Heart left ventricle (tissue), 16 donors: ENCODE measurements at regions not wholly inside any gene's neighbourhood (a gene's known extent, or its start where the extent isn't known, plus 50 kb on each side); places are given as distances from the start of the nearest gene placed in this dataset.

ENCODE experiments used
- ATAC-seq, 4 donors: fragments of 200-7000 bp; cut with Tn5 transposase; one replicate each; pipeline ENCODE4 v1.9.1; 2020 to 2022; ENCODE audit warnings: moderate library complexity in 4 of 4, mild to moderate bottlenecking in 3 of 4, moderate number of reproducible peaks in 1 of 4
- DNase-seq, 5 donors: peaks; one replicate each; pipeline ENCODE4 v3.0.0-alpha.2; 2020
- H3K27ac ChIP-seq, 12 donors: fragments of 200-600 bp; sonication (generic) in 4 of 12; one replicate each; pipeline versions ENCODE4 v1.5.0 to v1.8.0; 2016 to 2022; ENCODE audit warnings: mild to moderate bottlenecking in 2 of 12
- H3K27me3 ChIP-seq, 9 donors: fragments of 200-600 bp; sonication (generic) in 2 of 9; one replicate each; pipeline versions ENCODE4 v1.5.1 to v1.8.0; 2016 to 2022; ENCODE audit warnings: mild to moderate bottlenecking in 3 of 9
- H3K36me3 ChIP-seq, 9 donors: fragments of 200-600 bp; sonication (generic) in 2 of 9; one replicate each; pipeline versions ENCODE4 v1.5.0 to v1.8.0; 2018 to 2022; ENCODE audit warnings: mild to moderate bottlenecking in 2 of 9
- H3K4me1 ChIP-seq, 12 donors: fragments of 200-600 bp; sonication (generic) in 4 of 12; one replicate each; pipeline versions ENCODE4 v1.5.0 to v1.8.0; 2016 to 2022; ENCODE audit warnings: mild to moderate bottlenecking in 3 of 12
- H3K4me3 ChIP-seq, 12 donors: fragments of 200-600 bp; sonication (generic) in 4 of 12; one replicate each; pipeline versions ENCODE4 v1.5.0 to v1.8.0; 2017 to 2022; ENCODE audit warnings: mild to moderate bottlenecking in 9 of 12, moderate library complexity in 4 of 12
- H3K9me3 ChIP-seq, 12 donors: fragments of 200-600 bp; sonication (generic) in 4 of 12; one replicate each; pipeline versions ENCODE4 v1.5.0 to v1.8.0; 2016 to 2022; ENCODE audit warnings: mild to moderate bottlenecking in 1 of 12
- CTCF ChIP-seq, 12 donors: fragments of 200-600 bp; sonication (generic) in 4 of 12; IDR thresholded peaks; one replicate each; pipeline versions ENCODE4 v1.5.0 to v1.8.0; 2018 to 2022; ENCODE audit warnings: antibody characterized with exemption in 12 of 12, mild to moderate bottlenecking in 5 of 12
- POLR2A ChIP-seq, 2 donors: fragments of 450-650 bp; IDR thresholded peaks; one replicate each; pipeline ENCODE4 v1.6.1; 2017; ENCODE audit warnings: antibody characterized with exemption in 2 of 2, mild to moderate bottlenecking in 2 of 2, moderate library complexity in 2 of 2
- WGBS, 4 donors: extraction: QIAGEN DNeasy Blood & Tissue Kit in 2 of 4; methylation state at CpG; one replicate each; pipeline versions ENCODE4 v1.1.5 to v1.1.7; 2013 to 2018; 5-methylcytosine and 5-hydroxymethylcytosine counted together
- intact Hi-C, 10 donors: fragments of 100-400 bp; cut with DNase I; formaldehyde crosslinking; loops; one replicate each; pipeline versions ENCODE4 v1.11.1 to v1.14.2; 2022
- donor health status: ischemic (EF 13 %, LVEDD 7.1; RV severe dilation, severe dysfunction).
- donor health status: healthy with polysubstance abuse.
- donor health status: DM: no; HTN: yes; CAD: no.
- donor health status: DM: no; HTN: no; CAD: no.
- donor health status: ischemic (EF 25% LVEDD 6.9; RV normal size, moderate dysfunction).
- donor health status: ischemic (EF 25% LVEDD 5.7; RV mildly dilated, moderate dysfunction).
- donor health status: healthy.
- donor health status: DM: yes; HTN: yes; CAD: no.
- donor health status: ischemic (EF 35%, LVEDD 5.7; RV mildly dilated, moderate dysfunction).
- donor health status: nonischemic (EF 11% LVEDD 7.7; RV severe dilation, severe dysfunction).
- donor health status: DM: yes; HTN: yes; CAD: no.
- donor health status: PGD.
- donor health status: ischemic (EF 29% LVEDD 5.4; RV normal size, mild dysfunction).
- donor health status: nonischemic (EF 23%, LVEDD 6.1; RV moderate dilation, normal function).

- DNase-seq = no peak
Measured at GRCh38 chr1:38451541-38451993, 405.0 kb upstream of the POU3F1 start.

DNA sequence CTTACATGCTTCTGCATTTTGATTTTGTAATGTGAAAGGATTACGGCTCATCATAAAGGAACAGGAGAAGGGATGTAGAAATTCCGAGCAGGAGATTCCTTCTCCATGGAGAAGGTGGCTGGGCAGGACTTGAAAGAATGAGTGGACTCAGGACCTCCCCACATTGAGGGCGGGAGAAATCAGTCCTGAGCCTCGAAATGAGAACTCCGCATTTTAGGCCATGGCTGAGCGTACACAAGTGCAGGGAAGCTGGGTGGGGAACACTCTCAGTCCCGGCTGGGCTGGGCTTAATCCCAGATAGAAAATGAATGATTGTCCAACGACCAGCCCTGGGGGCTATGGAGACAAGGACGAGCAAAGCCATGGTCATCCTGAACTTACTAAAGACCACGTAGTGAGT lies 402.3 kb upstream of the POU3F1 start:
- no peak for DNase-seq
- Histone ChIP-seq H3K27me3 (peaks cover 0 to 38% (median 14%) of the 10 kb centered on the region in 9 donors), H3K36me3 (no peaks in the 10 kb centered on the region), H3K9me3 (no peaks in the 10 kb centered on the region), H3K27ac (no peak overlapping the region), H3K4me1 (no peaks in the 10 kb centered on the region), H3K4me3 (no peak overlapping the region)
- intact Hi-C loops = no loop called here
- TF ChIP-seq POLR2A (IDR thresholded peaks at IDR 0.05) (no peak), CTCF (IDR thresholded peaks at IDR 0.05) (no peak)
- ATAC-seq = no peak
- WGBS, 4 donors = 76 to 84% (median 82%) methylated on average over 10 of the region's 10 CpGs

More at GRCh38 chr1:38451541-38451993, 405.0 kb upstream of the POU3F1 start:
- Histone ChIP-seq H3K4me3 (no peak overlapping the region), H3K4me1 (no peaks in the 10 kb centered on the region), H3K27ac (no peak overlapping the region), H3K27me3 (peaks cover 0 to 25% (median 9%) of the 10 kb centered on the region in 9 donors), H3K9me3 (no peaks in the 10 kb centered on the region), H3K36me3 (no peaks in the 10 kb centered on the region)
- intact Hi-C loops = no loop called here
- no peak for TF ChIP-seq POLR2A (IDR thresholded peaks at IDR 0.05)
- TF ChIP-seq CTCF (IDR thresholded peaks at IDR 0.05) = no peak
- WGBS, 4 donors = 10 to 18% (median 15%) methylated on average over 3 of the region's 3 CpGs
- ATAC-seq = peak in 1 of 4 donors; percentile 61

DNA sequence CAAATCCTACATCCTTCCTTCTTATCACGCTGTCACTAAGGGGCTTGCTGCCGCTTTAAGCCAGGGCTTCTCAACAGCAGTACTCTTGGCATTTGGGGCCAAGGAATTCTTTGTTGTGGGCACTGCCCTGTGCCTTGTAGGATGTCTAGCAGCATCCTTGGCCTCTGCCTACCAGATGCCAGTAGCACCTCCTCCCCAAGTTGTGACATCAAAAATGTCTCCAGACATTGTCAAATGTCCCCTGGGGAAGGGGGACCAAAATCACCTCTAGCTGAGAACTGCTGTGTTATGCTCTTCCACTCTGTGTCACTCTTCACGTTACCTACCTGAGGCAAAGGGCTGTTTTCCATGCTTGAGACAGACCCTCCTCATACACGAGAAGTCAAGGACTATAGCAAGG lies 400.3 kb upstream of the POU3F1 start:
- H3K4me3 ChIP-seq = no peak overlapping the region
- no peaks in the 10 kb centered on the region for H3K4me1 ChIP-seq
- ATAC-seq = no peak
- TF ChIP-seq POLR2A (IDR thresholded peaks at IDR 0.05) (no peak), CTCF (IDR thresholded peaks at IDR 0.05) (no peak)
- intact Hi-C loops = no loop called here
- no peak overlapping the region for H3K27ac ChIP-seq
- 64 to 77% (median 68%) methylated on average over 4 of the region's 4 CpGs for WGBS, 4 donors
- no peak for DNase-seq
- H3K36me3 ChIP-seq = no peaks in the 10 kb centered on the region
- peaks cover 0 to 48% (median 19%) of the 10 kb centered on the region in 9 donors for H3K27me3 ChIP-seq
- peaks cover 0 to 6% (median under 1%) of the 10 kb centered on the region in 12 donors for H3K9me3 ChIP-seq

DNA sequence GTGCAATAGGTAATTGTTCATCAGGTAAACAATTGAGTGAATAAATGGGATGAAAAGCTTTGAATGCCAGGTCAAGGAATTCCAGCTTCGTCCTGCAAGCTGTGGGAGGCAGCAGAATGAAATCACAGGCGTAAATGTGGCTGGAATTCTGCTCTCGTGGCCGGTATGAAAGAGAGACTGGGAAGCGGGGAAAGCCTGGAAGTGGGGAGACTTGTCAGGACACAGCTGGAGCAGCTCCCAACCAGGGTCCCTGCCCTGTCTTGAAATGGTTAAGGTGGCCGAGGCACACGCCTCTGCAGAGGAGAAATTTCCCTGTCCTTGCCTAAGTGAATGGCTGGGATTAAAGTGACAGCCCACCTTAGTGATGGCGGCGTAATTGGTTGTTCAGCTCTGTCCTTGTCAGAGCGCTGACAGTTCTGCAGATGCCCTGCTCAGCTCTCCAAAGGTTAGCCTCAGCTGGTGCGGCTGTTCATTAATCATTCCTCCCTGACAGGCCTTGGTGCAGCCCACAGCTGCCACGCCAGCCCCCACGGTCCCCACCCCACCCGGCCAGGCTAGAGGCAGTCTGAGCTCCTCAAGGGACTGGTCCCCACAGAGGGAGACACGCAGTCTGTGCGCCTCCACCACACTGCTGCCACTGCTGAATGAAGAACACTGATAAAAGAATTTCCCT lies 398.3 kb upstream of the POU3F1 start:
- 42 to 52% (median 45%) methylated on average over 7 to 16 of the region's 16 CpGs for whole genome bisulfite sequencing, 4 donors
- intact Hi-C loops = no loop called here
- ATAC-seq (no peak), DNase-seq (no peak)
- Histone ChIP-seq H3K36me3 (no peaks in the 10 kb centered on the region), H3K4me3 (no peak overlapping the region), H3K4me1 (no peaks in the 10 kb centered on the region), H3K27me3 (peaks cover 0 to 48% (median 19%) of the 10 kb centered on the region in 9 donors), H3K27ac (no peak overlapping the region), H3K9me3 (peaks cover 0 to 26% (median 11%) of the 10 kb centered on the region in 12 donors)
- TF ChIP-seq CTCF (IDR thresholded peaks at IDR 0.05) = no peak
- TF ChIP-seq POLR2A (IDR thresholded peaks at IDR 0.05) = no peak
